ENCODE measurements at regions not wholly inside any gene's neighbourhood (a gene's known extent, or its start where the extent isn't known, plus 50 kb on each side); places are given as distances from the start of the nearest gene placed in this dataset.

- TF ChIP-seq JUND (IDR thresholded peaks at IDR 0.05) = no peak
- no peak for TF ChIP-seq CTCF (IDR thresholded peaks at IDR 0.05)
- TF ChIP-seq USF1 (IDR thresholded peaks at IDR 0.05; ENCODE audit: borderline replicate concordance, low read depth) = no peak
- TF ChIP-seq MXI1 (IDR thresholded peaks at IDR 0.05; ENCODE audit: low read depth, low read length) = no peak
- TF ChIP-seq FOSL2 (IDR thresholded peaks at IDR 0.05; ENCODE audit: borderline replicate concordance, low read depth) = no peak
- no peak for TF ChIP-seq POLR2AphosphoS5 (IDR thresholded peaks at IDR 0.05; ENCODE audit: low read depth, low read length)
- TF ChIP-seq FOXM1 (IDR thresholded peaks at IDR 0.05; ENCODE audit: low read depth) = no peak
- no peak for TF ChIP-seq FOXJ3 (CRISPR knock-in tag; IDR thresholded peaks at IDR 0.05)
These were observed 246.5 kb upstream of the RPS6KA3 start for GRCh38 chrX:20513185-20513584.
